Fibroblast of lung (primary cell): ENCODE measurements at regions not wholly inside any gene's neighbourhood (a gene's known extent, or its start where the extent isn't known, plus 50 kb on each side); places are given as distances from the start of the nearest gene placed in this dataset.

Experiments used
- DNase-seq, 2 donors: peaks; one replicate each; pipeline versions ENCODE4 v3.0.0 to v3.0.0-alpha.2; 2010; ENCODE audit warnings: low read depth in 2 of 2
- H2AFZ ChIP-seq: 2 replicates; pipeline ENCODE4 v1.5.1; 2012; ENCODE audit warnings: low read length, control low read depth, inconsistent platforms
- H3K27ac ChIP-seq: 2 replicates; pipeline ENCODE4 v1.5.1; 2011; ENCODE audit warnings: low read length, control low read depth; ENCODE audit not compliant: insufficient read depth
- H3K27me3 ChIP-seq: 2 replicates; pipeline ENCODE4 v1.5.1; 2011; ENCODE audit warnings: mild to moderate bottlenecking, low read length; ENCODE audit not compliant: control insufficient read depth, insufficient read depth
- H3K36me3 ChIP-seq: 2 replicates; pipeline ENCODE4 v1.5.1; 2011; ENCODE audit warnings: low read length; ENCODE audit not compliant: control insufficient read depth, insufficient read depth
- H3K4me1 ChIP-seq: 2 replicates; pipeline ENCODE4 v1.5.1; 2011; ENCODE audit warnings: low read length; ENCODE audit not compliant: control insufficient read depth, insufficient read depth; ENCODE audit errors: extremely low read depth
- H3K4me2 ChIP-seq: 2 replicates; pipeline ENCODE4 v1.5.1; 2011; ENCODE audit warnings: low read length, control low read depth; ENCODE audit not compliant: insufficient read depth; ENCODE audit errors: extremely low read depth
- H3K4me3 ChIP-seq, 4 experiments: fragments of 200-600 bp in 1 of 4; sonication (generic) in 1 of 4; replicated peaks in 1 of 4; 2 replicates each; pipeline ENCODE4 v1.5.1; 2011 to 2016; ENCODE audit warnings: low read length in 4 of 4, low read depth in 3 of 4, mild to moderate bottlenecking in 3 of 4, control low read depth in 2 of 4, inconsistent platforms in 1 of 4, mixed read lengths in 1 of 4; ENCODE audit not compliant: insufficient read depth in 1 of 4; ENCODE audit errors: control extremely low read depth in 1 of 4
- H3K79me2 ChIP-seq: 2 replicates; pipeline ENCODE4 v1.5.1; 2012; ENCODE audit warnings: mild to moderate bottlenecking, low read length, inconsistent platforms; ENCODE audit not compliant: control insufficient read depth, insufficient read depth
- H3K9ac ChIP-seq: 2 replicates; pipeline ENCODE4 v1.5.1; 2011; ENCODE audit warnings: mild to moderate bottlenecking, low read length, control low read depth; ENCODE audit not compliant: insufficient read depth
- H3K9me3 ChIP-seq: 2 replicates; pipeline ENCODE4 v1.5.1; 2012; ENCODE audit warnings: low read depth, low read length; ENCODE audit not compliant: control insufficient read depth, insufficient read depth
- H4K20me1 ChIP-seq: 2 replicates; pipeline ENCODE4 v1.5.1; 2011; ENCODE audit warnings: low read length; ENCODE audit not compliant: control insufficient read depth, insufficient read depth; ENCODE audit errors: extremely low read depth
- EZH2 ChIP-seq: IDR thresholded peaks from 2 replicates; pipeline ENCODE4 v1.5.1; 2012; ENCODE audit warnings: low read length, control low read depth, mild to moderate bottlenecking; ENCODE audit errors: missing control alignments
- TF ChIP-seq, protein P1 (sequence below), 2 donors: IDR thresholded peaks in 1 of 2; conservative IDR thresholded peaks in 1 of 2; 1 replicate in 1 of 2; 2 replicates in 1 of 2; pipeline ENCODE4 v1.5.1; 2011 to 2012; ENCODE audit warnings: low read length in 2 of 2, control low read depth in 1 of 2, inconsistent platforms in 1 of 2, low read depth in 1 of 2, mild to moderate bottlenecking in 1 of 2

DNA sequence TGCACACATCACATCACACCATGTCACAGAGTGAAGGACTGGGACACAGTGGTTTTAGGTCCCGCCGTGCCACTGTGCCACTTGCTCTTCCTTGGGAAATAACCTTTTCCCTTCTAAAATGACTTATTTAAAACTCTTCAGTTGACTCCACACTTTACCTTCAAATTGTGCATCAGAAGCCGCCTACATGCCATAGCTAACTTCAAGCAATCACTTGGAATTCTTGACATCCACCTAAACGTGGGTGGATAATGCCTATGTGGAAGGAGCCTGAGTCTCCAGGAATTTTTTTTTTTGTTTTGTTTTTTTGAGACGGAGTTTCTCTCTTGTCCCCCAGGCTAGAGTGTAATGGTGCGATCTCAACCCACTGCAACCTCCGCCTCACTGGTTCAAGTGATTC lies 777.4 kb upstream of the TENM3 start:
- H3K9me3 ChIP-seq, result no peaks in the 10 kb centered on the region
- DNase-seq, result no peak
- H3K27ac ChIP-seq, result no peak overlapping the region
- H3K4me3 ChIP-seq, result no peak overlapping the region
- no peak overlapping the region for H2AFZ ChIP-seq
- no peaks in the 10 kb centered on the region for H3K27me3 ChIP-seq
- no peaks in the 10 kb centered on the region for H3K79me2 ChIP-seq
- H3K4me1 ChIP-seq, result no peaks in the 10 kb centered on the region
- no peaks in the 10 kb centered on the region for H4K20me1 ChIP-seq
- no peak overlapping the region for H3K4me2 ChIP-seq
- TF ChIP-seq EZH2, result no peak
- TF ChIP-seq, protein P1, sequence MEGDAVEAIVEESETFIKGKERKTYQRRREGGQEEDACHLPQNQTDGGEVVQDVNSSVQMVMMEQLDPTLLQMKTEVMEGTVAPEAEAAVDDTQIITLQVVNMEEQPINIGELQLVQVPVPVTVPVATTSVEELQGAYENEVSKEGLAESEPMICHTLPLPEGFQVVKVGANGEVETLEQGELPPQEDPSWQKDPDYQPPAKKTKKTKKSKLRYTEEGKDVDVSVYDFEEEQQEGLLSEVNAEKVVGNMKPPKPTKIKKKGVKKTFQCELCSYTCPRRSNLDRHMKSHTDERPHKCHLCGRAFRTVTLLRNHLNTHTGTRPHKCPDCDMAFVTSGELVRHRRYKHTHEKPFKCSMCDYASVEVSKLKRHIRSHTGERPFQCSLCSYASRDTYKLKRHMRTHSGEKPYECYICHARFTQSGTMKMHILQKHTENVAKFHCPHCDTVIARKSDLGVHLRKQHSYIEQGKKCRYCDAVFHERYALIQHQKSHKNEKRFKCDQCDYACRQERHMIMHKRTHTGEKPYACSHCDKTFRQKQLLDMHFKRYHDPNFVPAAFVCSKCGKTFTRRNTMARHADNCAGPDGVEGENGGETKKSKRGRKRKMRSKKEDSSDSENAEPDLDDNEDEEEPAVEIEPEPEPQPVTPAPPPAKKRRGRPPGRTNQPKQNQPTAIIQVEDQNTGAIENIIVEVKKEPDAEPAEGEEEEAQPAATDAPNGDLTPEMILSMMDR (conservative IDR thresholded peaks at IDR 0.05 in 1 of 2, IDR thresholded peaks at IDR 0.05 in 1 of 2; ENCODE audit: low read depth in 1 of 2, low read length in 2 of 2), result no peak
- no peak overlapping the region for H3K9ac ChIP-seq
- no peaks in the 10 kb centered on the region for H3K36me3 ChIP-seq

DNA sequence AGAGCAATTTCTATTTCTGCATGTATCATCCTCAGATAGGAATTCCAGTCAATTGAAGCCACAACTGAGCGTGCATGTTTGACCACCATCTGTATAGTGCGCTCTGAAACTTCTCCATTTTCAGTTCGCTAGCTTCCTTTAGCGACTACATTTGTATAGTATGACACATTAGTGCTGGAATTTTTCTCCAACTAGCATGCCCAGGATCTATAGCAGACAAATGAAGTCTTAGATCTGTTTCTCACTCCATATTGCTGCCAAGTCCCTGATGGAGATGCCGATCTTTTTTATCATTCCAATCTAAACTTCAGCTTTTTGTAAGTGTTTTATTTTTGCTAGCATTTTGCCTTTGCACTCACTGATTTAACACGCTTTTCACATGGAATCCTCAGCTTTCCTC lies 774.8 kb upstream of the TENM3 start:
- H4K20me1 ChIP-seq, result no peaks in the 10 kb centered on the region
- no peak overlapping the region for H3K9ac ChIP-seq
- no peaks in the 10 kb centered on the region for H3K4me1 ChIP-seq
- TF ChIP-seq, protein P1 (conservative IDR thresholded peaks at IDR 0.05 in 1 of 2, IDR thresholded peaks at IDR 0.05 in 1 of 2; ENCODE audit: low read depth in 1 of 2, low read length in 2 of 2), result no peak
- no peak for TF ChIP-seq EZH2
- no peaks in the 10 kb centered on the region for H3K36me3 ChIP-seq
- H3K79me2 ChIP-seq, result no peaks in the 10 kb centered on the region
- H3K9me3 ChIP-seq, result no peaks in the 10 kb centered on the region
- no peak overlapping the region for H3K4me2 ChIP-seq
- H2AFZ ChIP-seq, result no peak overlapping the region
- H3K27ac ChIP-seq, result no peak overlapping the region
- no peaks in the 10 kb centered on the region for H3K27me3 ChIP-seq
- peak in 1 of 2 donors; percentile 6 for DNase-seq
- no peak overlapping the region for H3K4me3 ChIP-seq

DNA sequence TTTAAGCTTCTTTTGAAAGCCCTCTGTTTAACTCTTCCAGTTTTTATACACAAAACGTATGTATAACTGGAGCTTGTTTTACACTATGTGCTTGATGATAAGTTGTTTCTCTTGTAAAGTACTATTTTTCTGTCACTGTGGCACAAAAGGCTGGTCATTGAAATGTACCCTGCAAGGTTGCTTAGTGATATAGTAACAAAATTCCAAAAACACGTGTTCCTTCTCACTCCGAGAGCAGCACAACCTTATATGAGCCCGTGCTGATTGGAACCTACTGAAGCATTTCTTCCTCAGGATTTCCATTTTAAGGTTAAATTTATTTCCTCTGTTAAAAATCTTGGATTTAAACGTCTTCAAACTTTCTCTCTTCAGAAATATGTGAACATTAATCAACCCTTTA lies 772.9 kb upstream of the TENM3 start:
- H3K4me3 ChIP-seq, result no peak overlapping the region
- no peaks in the 10 kb centered on the region for H3K79me2 ChIP-seq
- H4K20me1 ChIP-seq, result no peaks in the 10 kb centered on the region
- H3K36me3 ChIP-seq, result no peaks in the 10 kb centered on the region
- DNase-seq, result no peak
- no peaks in the 10 kb centered on the region for H3K4me1 ChIP-seq
- TF ChIP-seq, protein P1 (conservative IDR thresholded peaks at IDR 0.05 in 1 of 2, IDR thresholded peaks at IDR 0.05 in 1 of 2; ENCODE audit: low read depth in 1 of 2, low read length in 2 of 2), result no peak
- TF ChIP-seq EZH2, result no peak
- H3K9ac ChIP-seq, result no peak overlapping the region
- H3K9me3 ChIP-seq, result no peaks in the 10 kb centered on the region
- no peak overlapping the region for H3K4me2 ChIP-seq
- no peak overlapping the region for H2AFZ ChIP-seq
- H3K27me3 ChIP-seq, result no peaks in the 10 kb centered on the region
- no peak overlapping the region for H3K27ac ChIP-seq
